BLaER1 (cell line): ENCODE measurements at regions not wholly inside any gene's neighbourhood (a gene's known extent, or its start where the extent isn't known, plus 50 kb on each side); places are given as distances from the start of the nearest gene placed in this dataset.

Experiments
- H3K27ac ChIP-seq: shearing (Covaris generic); formaldehyde crosslinking; 2 replicates; pipeline ENCODE4 v1.8.1; 2022
- H3K27me3 ChIP-seq: shearing (Covaris generic); formaldehyde crosslinking; 2 replicates; pipeline ENCODE4 v1.8.1; 2022
- H3K36me3 ChIP-seq: shearing (Covaris generic); formaldehyde crosslinking; 2 replicates; pipeline ENCODE4 v1.8.1; 2022
- H3K4me1 ChIP-seq: shearing (Covaris generic); formaldehyde crosslinking; 2 replicates; pipeline ENCODE4 v1.8.1; 2022
- H3K4me2 ChIP-seq: shearing (Covaris generic); formaldehyde crosslinking; 2 replicates; pipeline ENCODE4 v1.8.1; 2022
- H3K4me3 ChIP-seq: shearing (Covaris generic); formaldehyde crosslinking; 2 replicates; pipeline ENCODE4 v1.8.1; 2022
- H3K9ac ChIP-seq: shearing (Covaris generic); formaldehyde crosslinking; 2 replicates; pipeline ENCODE4 v1.8.1; 2022
- H3K9me3 ChIP-seq: shearing (Covaris generic); formaldehyde crosslinking; 2 replicates; pipeline ENCODE4 v1.8.1; 2022
- H4K20me1 ChIP-seq: shearing (Covaris generic); formaldehyde crosslinking; 2 replicates; pipeline ENCODE4 v1.8.1; 2022
- Cebpa-rat ChIP-seq: shearing (Covaris generic); IDR thresholded peaks from 2 replicates; pipeline ENCODE4 v1.8.1; 2022

- Histone ChIP-seq H3K9ac (no peak overlapping the region), H3K27me3 (no peaks in the 10 kb centered on the region), H3K4me2 (no peak overlapping the region), H3K36me3 (no peaks in the 10 kb centered on the region), H4K20me1 (no peaks in the 10 kb centered on the region), H3K4me3 (no peak overlapping the region), H3K4me1 (no peaks in the 10 kb centered on the region), H3K9me3 (no peaks in the 10 kb centered on the region), H3K27ac (no peak overlapping the region)
- no peak for TF ChIP-seq Cebpa-rat
These were observed 287.6 kb upstream of the ZNF521 start for GRCh38 chr18:25639596-25639995.

- Histone ChIP-seq H3K27me3 (no peaks in the 10 kb centered on the region), H3K27ac (no peak overlapping the region), H3K4me2 (no peak overlapping the region), H3K9me3 (no peaks in the 10 kb centered on the region), H3K36me3 (no peaks in the 10 kb centered on the region), H3K4me3 (no peak overlapping the region), H4K20me1 (no peaks in the 10 kb centered on the region), H3K9ac (no peak overlapping the region), H3K4me1 (no peaks in the 10 kb centered on the region)
- TF ChIP-seq Cebpa-rat: no peak
These were observed 281.6 kb upstream of the ZNF521 start for GRCh38 chr18:25633563-25633962.

GRCh38 chr18:25630682-25631081 lies 278.7 kb upstream of the ZNF521 start:
- Histone ChIP-seq H3K36me3 (no peaks in the 10 kb centered on the region), H3K9ac (no peak overlapping the region), H3K4me2 (no peak overlapping the region), H3K4me3 (no peak overlapping the region), H3K27ac (no peak overlapping the region), H3K4me1 (no peaks in the 10 kb centered on the region), H4K20me1 (no peaks in the 10 kb centered on the region), H3K9me3 (peaks cover 23% of the 10 kb centered on the region), H3K27me3 (no peaks in the 10 kb centered on the region)
- no peak for TF ChIP-seq Cebpa-rat

GRCh38 chr18:25621682-25622081 lies 269.7 kb upstream of the ZNF521 start:
- no peaks in the 10 kb centered on the region for H3K4me1 ChIP-seq
- H4K20me1 ChIP-seq: no peaks in the 10 kb centered on the region
- no peak overlapping the region for H3K4me2 ChIP-seq
- H3K27me3 ChIP-seq: no peaks in the 10 kb centered on the region
- H3K9me3 ChIP-seq: peaks cover 18% of the 10 kb centered on the region
- TF ChIP-seq Cebpa-rat: no peak
- no peak overlapping the region for H3K27ac ChIP-seq
- H3K4me3 ChIP-seq: no peak overlapping the region
- no peaks in the 10 kb centered on the region for H3K36me3 ChIP-seq
- no peak overlapping the region for H3K9ac ChIP-seq

- H3K36me3 ChIP-seq: no peaks in the 10 kb centered on the region
- no peak overlapping the region for H3K9ac ChIP-seq
- H3K9me3 ChIP-seq: peaks cover 13% of the 10 kb centered on the region; the same call in 1 of the 2 replicates
- no peak overlapping the region for H3K4me3 ChIP-seq
- H3K27me3 ChIP-seq: no peaks in the 10 kb centered on the region
- H3K27ac ChIP-seq: no peak overlapping the region
- H3K4me2 ChIP-seq: no peak overlapping the region
- no peak for TF ChIP-seq Cebpa-rat
- no peaks in the 10 kb centered on the region for H4K20me1 ChIP-seq
- H3K4me1 ChIP-seq: no peaks in the 10 kb centered on the region
These were observed 269.2 kb upstream of the ZNF521 start for GRCh38 chr18:25621144-25621543.

- H3K27me3 ChIP-seq: no peaks in the 10 kb centered on the region
- H3K36me3 ChIP-seq: no peaks in the 10 kb centered on the region
- no peak overlapping the region for H3K27ac ChIP-seq
- H3K4me1 ChIP-seq: no peaks in the 10 kb centered on the region
- H3K4me3 ChIP-seq: no peak overlapping the region
- no peaks in the 10 kb centered on the region for H4K20me1 ChIP-seq
- H3K9me3 ChIP-seq: no peaks in the 10 kb centered on the region
- TF ChIP-seq Cebpa-rat: no peak
- H3K9ac ChIP-seq: no peak overlapping the region
- no peak overlapping the region for H3K4me2 ChIP-seq
These were observed 262.2 kb upstream of the ZNF521 start for GRCh38 chr18:25614168-25614567.

- Histone ChIP-seq H3K27ac (no peak overlapping the region), H3K9me3 (no peaks in the 10 kb centered on the region), H3K4me3 (no peak overlapping the region), H4K20me1 (no peaks in the 10 kb centered on the region), H3K4me2 (no peak overlapping the region), H3K27me3 (no peaks in the 10 kb centered on the region), H3K9ac (no peak overlapping the region), H3K4me1 (no peaks in the 10 kb centered on the region), H3K36me3 (no peaks in the 10 kb centered on the region)
- no peak for TF ChIP-seq Cebpa-rat
These were observed 260.5 kb upstream of the ZNF521 start for GRCh38 chr18:25612466-25612865.

GRCh38 chr18:25608091-25608490 lies 256.1 kb upstream of the ZNF521 start:
- Histone ChIP-seq H4K20me1 (no peaks in the 10 kb centered on the region), H3K27me3 (no peaks in the 10 kb centered on the region), H3K4me3 (no peak overlapping the region), H3K36me3 (no peaks in the 10 kb centered on the region), H3K9ac (no peak overlapping the region), H3K9me3 (no peaks in the 10 kb centered on the region), H3K27ac (no peak overlapping the region), H3K4me2 (no peak overlapping the region), H3K4me1 (no peaks in the 10 kb centered on the region)
- TF ChIP-seq Cebpa-rat: no peak

- Histone ChIP-seq H3K27ac (no peak overlapping the region), H3K9ac (no peak overlapping the region), H3K27me3 (no peaks in the 10 kb centered on the region), H3K4me2 (no peak overlapping the region), H3K9me3 (no peaks in the 10 kb centered on the region), H3K4me3 (no peak overlapping the region), H3K36me3 (no peaks in the 10 kb centered on the region), H3K4me1 (no peaks in the 10 kb centered on the region), H4K20me1 (no peaks in the 10 kb centered on the region)
- TF ChIP-seq Cebpa-rat: no peak
These were observed 253.1 kb upstream of the ZNF521 start for GRCh38 chr18:25604894-25605597.

GRCh38 chr18:25604196-25604893 lies 252.4 kb upstream of the ZNF521 start:
- no peak overlapping the region for H3K4me3 ChIP-seq
- no peaks in the 10 kb centered on the region for H4K20me1 ChIP-seq
- H3K27me3 ChIP-seq: no peaks in the 10 kb centered on the region
- no peaks in the 10 kb centered on the region for H3K4me1 ChIP-seq
- H3K36me3 ChIP-seq: no peaks in the 10 kb centered on the region
- TF ChIP-seq Cebpa-rat: no peak
- H3K9me3 ChIP-seq: no peaks in the 10 kb centered on the region
- H3K9ac ChIP-seq: no peak overlapping the region
- no peak overlapping the region for H3K4me2 ChIP-seq
- H3K27ac ChIP-seq: no peak overlapping the region
